HG03108 (cell line): ENCODE measurements at regions not wholly inside any gene's neighbourhood (a gene's known extent, or its start where the extent isn't known, plus 50 kb on each side); places are given as distances from the start of the nearest gene placed in this dataset.
"Not testable (repeated sequence)": the region's sequence is repeated elsewhere in the genome, so short reads cannot be mapped to it uniquely, and the experiment has no call there.

ENCODE experiments used
- ATAC-seq: cut with Tn5 transposase; IDR thresholded peaks from one replicate; pipeline ENCODE4 v1.9.1; 2021; ENCODE audit warnings: moderate library complexity; ENCODE audit not compliant: unreplicated experiment

- peak; percentile 65 for ATAC-seq
These were observed 76.9 kb upstream of the HNRNPA1L2 start for GRCh38 chr13:52565324-52565723.

GRCh38 chr13:52569904-52570602 lies 72.2 kb upstream of the HNRNPA1L2 start:
- peak; percentile 66 for ATAC-seq

GRCh38 chr13:52571163-52571562 lies 71.1 kb upstream of the HNRNPA1L2 start:
- ATAC-seq, result not testable (repeated sequence)

- ATAC-seq, result peak; percentile 83
These were observed 59.3 kb upstream of the HNRNPA1L2 start for GRCh38 chr13:52582962-52583361.
